Esophagus squamous epithelium (tissue), 5 donors: ENCODE measurements at regions not wholly inside any gene's neighbourhood (a gene's known extent, or its start where the extent isn't known, plus 50 kb on each side); places are given as distances from the start of the nearest gene placed in this dataset.

ENCODE experiments used
- DNase-seq: peaks from one replicate; lab custom pipeline; 2025; lab: John Stamatoyannopoulos, UW
- H3K27ac ChIP-seq, 4 donors: fragments of 200-600 bp; sonication (generic); one replicate each; pipeline ENCODE4 v1.5.1; 2016 to 2019; ENCODE audit warnings: mild to moderate bottlenecking in 1 of 4
- H3K27me3 ChIP-seq, 4 donors: fragments of 200-600 bp; sonication (generic); 1 replicate in 3 of 4; 2 replicates in 1 of 4; pipeline versions ENCODE4 v1.5.1 to v1.6.0; 2017 to 2021; ENCODE audit warnings: antibody characterized with exemption in 1 of 4
- H3K36me3 ChIP-seq, 3 donors: fragments of 200-600 bp; sonication (generic); one replicate each; pipeline ENCODE4 v1.5.1; 2016 to 2019
- H3K4me1 ChIP-seq, 3 donors: fragments of 200-600 bp; sonication (generic); one replicate each; pipeline ENCODE4 v1.5.1; 2017 to 2019
- H3K4me3 ChIP-seq, 4 donors: fragments of 200-600 bp; sonication (generic); 1 replicate in 3 of 4; 2 replicates in 1 of 4; pipeline ENCODE4 v1.5.1; 2016 to 2019; ENCODE audit warnings: mild to moderate bottlenecking in 2 of 4, moderate library complexity in 1 of 4
- H3K9me3 ChIP-seq, 3 donors: fragments of 200-600 bp; sonication (generic); one replicate each; pipeline ENCODE4 v1.5.1; 2016 to 2019
- CTCF ChIP-seq, 6 experiments: fragments of 450-650 bp in 4 of 6; fragments of 200-600 bp in 2 of 6; sonication (generic) in 2 of 6; IDR thresholded peaks; one replicate each; pipeline ENCODE4 v1.5.1; 2016 to 2019; ENCODE audit warnings: antibody characterized with exemption in 6 of 6, mild to moderate bottlenecking in 4 of 6, moderate library complexity in 4 of 6
- POLR2A ChIP-seq, 4 donors: fragments of 450-650 bp; IDR thresholded peaks; one replicate each; pipeline ENCODE4 v1.6.1; 2017; ENCODE audit warnings: antibody characterized with exemption in 4 of 4, mild to moderate bottlenecking in 4 of 4, moderate library complexity in 3 of 4
- WGBS, 2 donors: methylation state at CpG; one replicate each; pipeline ENCODE4 v1.1.5; 2018; 5-methylcytosine and 5-hydroxymethylcytosine counted together
- intact Hi-C: fragments of 100-400 bp; cut with DNase I; formaldehyde crosslinking; loops from one replicate; pipeline ENCODE4 v1.15.0; 2022
- donor health status: DM: yes; HTN: yes; CAD: no.

GRCh38 chr3:168881804-168882203 is 781.7 kb downstream of the MECOM start:
- DNase-seq: no peak
- no peak overlapping the region for H3K4me3 ChIP-seq
- peaks cover 0 to 19% (median 0%) of the 10 kb centered on the region in 3 donors for H3K4me1 ChIP-seq
- H3K27ac ChIP-seq: no peak overlapping the region
- no peaks in the 10 kb centered on the region for H3K36me3 ChIP-seq
- TF ChIP-seq POLR2A (IDR thresholded peaks at IDR 0.05) (no peak), CTCF (IDR thresholded peaks at IDR 0.05) (no peak)
- no peaks in the 10 kb centered on the region for H3K27me3 ChIP-seq
- intact Hi-C loops: no loop called here
- no peaks in the 10 kb centered on the region for H3K9me3 ChIP-seq
- 73 to 79% methylated on average over 3 of the region's 3 CpGs for WGBS, 2 donors

- Histone ChIP-seq H3K9me3 (no peaks in the 10 kb centered on the region), H3K27ac (no peak overlapping the region), H3K27me3 (no peaks in the 10 kb centered on the region), H3K36me3 (no peaks in the 10 kb centered on the region), H3K4me3 (no peak overlapping the region), H3K4me1 (peaks cover 0 to 13% (median 0%) of the 10 kb centered on the region in 3 donors)
- no peak for TF ChIP-seq CTCF (IDR thresholded peaks at IDR 0.05)
- no peak for TF ChIP-seq POLR2A (IDR thresholded peaks at IDR 0.05)
- 92 to 93% methylated on average over 1 of the region's 1 CpG for WGBS, 2 donors
- intact Hi-C loops: no loop called here
- DNase-seq: no peak
Observed at GRCh38 chr3:168878655-168879054, 782.9 kb upstream of the GOLIM4 start.

- H3K36me3 ChIP-seq: no peaks in the 10 kb centered on the region
- DNase-seq: no peak
- H3K27me3 ChIP-seq: no peaks in the 10 kb centered on the region
- intact Hi-C loops: no loop called here
- no peak overlapping the region for H3K4me3 ChIP-seq
- TF ChIP-seq CTCF (IDR thresholded peaks at IDR 0.05): no peak
- TF ChIP-seq POLR2A (IDR thresholded peaks at IDR 0.05): no peak
- H3K9me3 ChIP-seq: no peaks in the 10 kb centered on the region
- WGBS, 2 donors: 7 to 32% methylated on average over 1 of the region's 1 CpG
- H3K27ac ChIP-seq: no peak overlapping the region
- peaks cover 0 to 13% (median 0%) of the 10 kb centered on the region in 3 donors for H3K4me1 ChIP-seq
Observed at GRCh38 chr3:168877899-168878298, 782.2 kb upstream of the GOLIM4 start.

GRCh38 chr3:168876346-168877035 is 780.8 kb upstream of the GOLIM4 start:
- Histone ChIP-seq H3K4me1 (peaks cover 0 to 15% (median 0%) of the 10 kb centered on the region in 3 donors), H3K27ac (peak overlapping the region in 1 of 4 donors; percentile 28), H3K27me3 (no peaks in the 10 kb centered on the region), H3K36me3 (no peaks in the 10 kb centered on the region), H3K9me3 (no peaks in the 10 kb centered on the region), H3K4me3 (no peak overlapping the region)
- no peak for TF ChIP-seq CTCF (IDR thresholded peaks at IDR 0.05)
- TF ChIP-seq POLR2A (IDR thresholded peaks at IDR 0.05): no peak
- no peak for DNase-seq
- intact Hi-C loops: no loop called here
- WGBS, 2 donors: 41 to 42% methylated on average over 4 of the region's 4 CpGs

- DNase-seq: no peak
- no peaks in the 10 kb centered on the region for H3K27me3 ChIP-seq
- WGBS, 2 donors: 78 to 84% methylated on average over 3 of the region's 3 CpGs
- H3K27ac ChIP-seq: no peak overlapping the region
- intact Hi-C loops: no loop called here
- TF ChIP-seq CTCF (IDR thresholded peaks at IDR 0.05) (no peak), POLR2A (IDR thresholded peaks at IDR 0.05) (no peak)
- H3K36me3 ChIP-seq: no peaks in the 10 kb centered on the region
- no peak overlapping the region for H3K4me3 ChIP-seq
- no peaks in the 10 kb centered on the region for H3K9me3 ChIP-seq
- H3K4me1 ChIP-seq: peaks cover 0 to 17% (median 0%) of the 10 kb centered on the region in 3 donors
Observed at GRCh38 chr3:168872826-168873225, 777.1 kb upstream of the GOLIM4 start.
